Osteocyte (in vitro differentiated cells): ENCODE measurements at regions not wholly inside any gene's neighbourhood (a gene's known extent, or its start where the extent isn't known, plus 50 kb on each side); places are given as distances from the start of the nearest gene placed in this dataset.
"Not testable (repeated sequence)": the region's sequence is repeated elsewhere in the genome, so short reads cannot be mapped to it uniquely, and the experiment has no call there.

ENCODE experiments used
- DNase-seq: peaks from one replicate; pipeline ENCODE4 v3.0.0; 2021; ENCODE audit warnings: mixed read lengths; ENCODE audit not compliant: unreplicated experiment; ENCODE audit errors: extremely low spot score
- H3K27ac Mint-ChIP-seq: one replicate; pipeline ENCODE4 v1.8.0; 2021; ENCODE audit warnings: mild to moderate bottlenecking, mixed read lengths; ENCODE audit not compliant: unreplicated experiment
- H3K27me3 Mint-ChIP-seq: one replicate; pipeline ENCODE4 v1.8.0; 2021; ENCODE audit warnings: mixed read lengths; ENCODE audit not compliant: unreplicated experiment
- H3K36me3 Mint-ChIP-seq: one replicate; pipeline ENCODE4 v1.8.0; 2021; ENCODE audit warnings: mixed read lengths; ENCODE audit not compliant: unreplicated experiment
- H3K4me1 Mint-ChIP-seq: one replicate; pipeline ENCODE4 v1.8.0; 2021; ENCODE audit warnings: mixed read lengths; ENCODE audit not compliant: unreplicated experiment
- H3K4me3 Mint-ChIP-seq: one replicate; pipeline ENCODE4 v1.8.0; 2021; ENCODE audit warnings: mild to moderate bottlenecking, moderate library complexity, mixed read lengths; ENCODE audit not compliant: unreplicated experiment
- H3K9me3 Mint-ChIP-seq: one replicate; pipeline ENCODE4 v1.8.0; 2021; ENCODE audit warnings: mixed read lengths; ENCODE audit not compliant: unreplicated experiment
- TF ChIP-seq, protein P1 (sequence below): fragments of 200-600 bp; sonication (generic); IDR thresholded peaks from 2 replicates; pipeline ENCODE4 v1.5.0; 2021; ENCODE audit warnings: antibody characterized with exemption, mild to moderate bottlenecking, moderate library complexity

DNA sequence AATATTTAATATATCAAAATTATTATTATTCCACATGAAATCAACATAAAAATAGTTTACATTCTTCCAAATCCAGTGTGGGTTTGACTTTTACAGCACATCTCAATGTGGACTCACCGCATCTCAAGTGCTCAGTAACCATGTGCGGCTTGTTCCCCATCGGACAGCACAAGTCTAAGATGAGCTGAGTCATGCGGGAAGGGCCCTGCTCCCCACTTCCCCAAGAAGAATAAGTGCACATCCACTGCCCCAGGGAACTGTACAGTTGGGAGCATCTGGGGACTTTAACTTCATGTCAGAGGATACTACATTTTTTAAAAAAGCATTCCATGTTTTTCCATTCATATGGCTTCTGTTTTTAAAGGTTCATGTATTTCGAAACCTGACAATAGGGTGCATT, 325.6 kb downstream of the BTBD3 start:
- no peak for DNase-seq
- TF ChIP-seq, protein P1, sequence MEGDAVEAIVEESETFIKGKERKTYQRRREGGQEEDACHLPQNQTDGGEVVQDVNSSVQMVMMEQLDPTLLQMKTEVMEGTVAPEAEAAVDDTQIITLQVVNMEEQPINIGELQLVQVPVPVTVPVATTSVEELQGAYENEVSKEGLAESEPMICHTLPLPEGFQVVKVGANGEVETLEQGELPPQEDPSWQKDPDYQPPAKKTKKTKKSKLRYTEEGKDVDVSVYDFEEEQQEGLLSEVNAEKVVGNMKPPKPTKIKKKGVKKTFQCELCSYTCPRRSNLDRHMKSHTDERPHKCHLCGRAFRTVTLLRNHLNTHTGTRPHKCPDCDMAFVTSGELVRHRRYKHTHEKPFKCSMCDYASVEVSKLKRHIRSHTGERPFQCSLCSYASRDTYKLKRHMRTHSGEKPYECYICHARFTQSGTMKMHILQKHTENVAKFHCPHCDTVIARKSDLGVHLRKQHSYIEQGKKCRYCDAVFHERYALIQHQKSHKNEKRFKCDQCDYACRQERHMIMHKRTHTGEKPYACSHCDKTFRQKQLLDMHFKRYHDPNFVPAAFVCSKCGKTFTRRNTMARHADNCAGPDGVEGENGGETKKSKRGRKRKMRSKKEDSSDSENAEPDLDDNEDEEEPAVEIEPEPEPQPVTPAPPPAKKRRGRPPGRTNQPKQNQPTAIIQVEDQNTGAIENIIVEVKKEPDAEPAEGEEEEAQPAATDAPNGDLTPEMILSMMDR: no peak
- Mint-ChIP-seq H3K36me3 (no peaks in the 10 kb centered on the region), H3K27me3 (no peaks in the 10 kb centered on the region), H3K27ac (no peak overlapping the region), H3K9me3 (no peaks in the 10 kb centered on the region), H3K4me1 (no peaks in the 10 kb centered on the region), H3K4me3 (no peak overlapping the region)

DNA sequence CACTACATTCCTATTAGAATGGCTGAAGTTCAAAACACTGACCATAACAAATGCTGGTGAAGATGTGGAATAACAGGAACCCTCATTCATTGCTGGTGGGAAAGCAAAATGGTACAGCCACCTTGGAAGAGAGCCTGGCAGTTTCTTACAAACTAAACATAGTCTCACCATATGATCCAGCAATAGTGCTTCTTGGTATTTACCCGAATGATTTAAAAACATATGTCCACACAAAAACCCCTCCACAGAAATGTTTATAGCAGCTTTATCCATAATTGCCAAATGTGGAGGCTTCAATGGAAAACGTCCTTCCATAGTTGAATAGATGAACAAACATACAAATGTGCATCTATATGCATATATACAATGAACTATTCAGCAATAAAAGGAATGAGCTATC, 330.8 kb downstream of the BTBD3 start:
- H3K36me3 Mint-ChIP-seq: no peaks in the 10 kb centered on the region
- H3K9me3 Mint-ChIP-seq: no peaks in the 10 kb centered on the region
- no peaks in the 10 kb centered on the region for H3K27me3 Mint-ChIP-seq
- no peaks in the 10 kb centered on the region for H3K4me1 Mint-ChIP-seq
- no peak overlapping the region for H3K27ac Mint-ChIP-seq
- no peak overlapping the region for H3K4me3 Mint-ChIP-seq
- no peak for DNase-seq
- TF ChIP-seq, protein P1: no peak

DNA sequence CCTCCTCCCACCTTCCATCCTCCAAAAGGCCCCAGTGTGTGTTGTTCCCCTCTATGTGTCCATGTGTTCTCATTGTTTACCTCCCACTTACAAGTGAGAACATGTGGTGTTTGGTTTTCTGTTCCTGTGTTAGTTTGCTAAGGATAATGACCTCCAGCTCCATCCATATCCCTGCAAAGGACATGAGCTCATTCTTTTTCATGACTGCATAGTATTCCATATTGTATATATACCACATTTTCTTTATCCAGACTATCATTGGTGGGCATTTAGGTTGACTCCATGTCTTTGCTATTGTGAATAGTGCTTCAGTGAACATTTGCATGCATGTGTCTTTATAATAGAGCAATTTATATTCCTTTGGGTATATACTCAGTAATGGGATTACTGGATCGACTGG, 333.0 kb downstream of the BTBD3 start:
- H3K27me3 Mint-ChIP-seq, H3K27ac Mint-ChIP-seq, H3K9me3 Mint-ChIP-seq, DNase-seq, H3K36me3 Mint-ChIP-seq, H3K4me3 Mint-ChIP-seq, H3K4me1 Mint-ChIP-seq: not testable (repeated sequence)

GRCh38 chr20:12252793-12253192, 335.1 kb downstream of the BTBD3 start:
- Mint-ChIP-seq H3K4me1 (no peaks in the 10 kb centered on the region), H3K4me3 (no peak overlapping the region), H3K27me3 (no peaks in the 10 kb centered on the region), H3K36me3 (no peaks in the 10 kb centered on the region), H3K9me3 (peaks cover 4% of the 10 kb centered on the region), H3K27ac (no peak overlapping the region)
- no peak for DNase-seq
- TF ChIP-seq, protein P1: no peak

DNA sequence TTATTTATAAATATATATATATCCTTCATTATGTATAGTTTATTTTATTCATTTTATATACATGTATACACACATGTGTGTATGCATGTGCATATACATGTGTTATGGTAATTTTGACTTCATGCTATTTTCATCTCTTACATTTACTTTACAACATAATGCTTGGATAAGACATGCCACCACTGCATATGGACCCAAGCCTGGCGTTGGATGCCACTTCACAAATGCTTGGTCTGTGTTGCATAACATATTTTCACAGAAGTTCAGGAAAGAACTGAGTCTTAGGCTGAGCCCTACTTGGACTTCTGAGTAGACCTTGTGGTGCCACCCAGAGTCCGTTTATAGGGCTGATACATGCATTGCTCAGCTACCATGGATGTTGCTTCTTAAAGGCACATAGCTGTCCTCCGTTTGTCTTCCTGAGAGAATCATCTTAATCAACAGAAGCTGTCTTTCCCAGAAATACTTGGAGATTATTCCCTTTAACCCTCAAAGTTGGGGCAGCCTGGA, 337.8 kb downstream of the BTBD3 start:
- Mint-ChIP-seq H3K9me3 (peaks cover 5% of the 10 kb centered on the region), H3K36me3 (no peaks in the 10 kb centered on the region), H3K4me1 (no peaks in the 10 kb centered on the region), H3K27ac (no peak overlapping the region), H3K4me3 (no peak overlapping the region), H3K27me3 (no peaks in the 10 kb centered on the region)
- TF ChIP-seq, protein P1: no peak
- DNase-seq: no peak

DNA sequence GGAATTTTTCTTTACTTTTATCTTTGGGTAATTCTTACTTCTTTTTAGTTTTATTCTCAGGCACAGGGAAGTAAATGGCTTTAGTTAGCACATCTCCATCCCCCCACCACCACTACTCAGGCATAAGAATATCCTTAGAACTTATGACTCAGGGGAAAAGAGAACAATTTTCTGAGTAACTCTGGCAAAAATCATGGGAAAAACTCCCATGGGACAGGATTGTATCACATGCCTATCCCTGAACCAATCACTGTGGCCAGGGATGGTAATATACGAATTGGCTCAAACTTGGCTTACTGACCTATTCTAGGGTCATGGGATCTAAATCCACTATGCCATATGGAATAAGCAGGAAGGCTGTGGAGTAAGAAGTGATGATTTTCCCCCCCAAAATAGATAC, 339.1 kb downstream of the BTBD3 start:
- H3K27ac Mint-ChIP-seq: no peak overlapping the region
- DNase-seq: no peak
- peaks cover 8% of the 10 kb centered on the region for H3K9me3 Mint-ChIP-seq

More for the DNA sequence above, 339.1 kb downstream of the BTBD3 start:
- no peak overlapping the region for H3K4me3 Mint-ChIP-seq
- H3K4me1 Mint-ChIP-seq: no peaks in the 10 kb centered on the region
- TF ChIP-seq, protein P1: no peak
- no peaks in the 10 kb centered on the region for H3K36me3 Mint-ChIP-seq
- H3K27me3 Mint-ChIP-seq: no peaks in the 10 kb centered on the region
